Astrocyte of the cerebellum (primary cell): ENCODE measurements at regions not wholly inside any gene's neighbourhood (a gene's known extent, or its start where the extent isn't known, plus 50 kb on each side); places are given as distances from the start of the nearest gene placed in this dataset.

ENCODE experiments used
- DNase-seq: peaks from one replicate; pipeline ENCODE4 v3.0.0-alpha.2; 2011; ENCODE audit warnings: low read depth
- H3K4me3 ChIP-seq: 2 replicates; pipeline ENCODE4 v1.5.1; 2011; ENCODE audit warnings: mild to moderate bottlenecking, low read depth, low read length, moderate library complexity
- CTCF ChIP-seq: IDR thresholded peaks from 2 replicates; pipeline ENCODE4 v1.5.1; 2012; ENCODE audit warnings: low read length, low read depth, moderate library complexity, mild to moderate bottlenecking; ENCODE audit errors: missing control alignments
- in situ Hi-C: cut with HindIII; loops from 2 replicates; pipeline ENCODE4 v1.10.0; 2017; ENCODE audit warnings: low sequenced_read_pairs

GRCh38 chr13:104567114-104567513 is 1500.9 kb upstream of the SLC10A2 start:
- DNase-seq, result no peak
- no peak for TF ChIP-seq CTCF
- in situ Hi-C loops, result no loop called here
- H3K4me3 ChIP-seq, result no peak overlapping the region

GRCh38 chr13:104565888-104566287 is 1499.7 kb upstream of the SLC10A2 start:
- no peak for DNase-seq
- no peak overlapping the region for H3K4me3 ChIP-seq
- in situ Hi-C loops, result no loop called here
- TF ChIP-seq CTCF, result no peak

GRCh38 chr13:104553896-104554295 is 1487.7 kb upstream of the SLC10A2 start:
- H3K4me3 ChIP-seq, result no peak overlapping the region
- in situ Hi-C loops, result no loop called here
- no peak for TF ChIP-seq CTCF
- DNase-seq, result no peak

DNA sequence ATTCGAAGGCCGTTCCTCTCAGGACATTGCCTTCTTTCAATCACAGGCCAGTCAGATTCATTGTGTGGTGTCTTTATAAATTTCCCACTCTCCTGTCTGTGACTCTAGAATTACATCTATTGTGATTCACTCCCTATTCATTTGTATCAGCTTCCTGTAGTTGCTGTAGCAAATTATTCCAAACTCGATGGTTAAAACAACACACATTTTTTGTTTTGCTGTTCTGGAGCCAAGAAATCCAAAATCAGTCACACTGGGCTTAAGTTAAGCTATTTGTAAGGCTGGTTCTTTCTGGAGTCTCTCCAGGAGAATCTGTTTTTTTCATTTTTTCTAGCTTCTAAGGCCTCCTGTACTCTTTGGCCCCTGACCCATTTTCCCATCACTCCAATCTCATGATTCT is 1487.0 kb upstream of the SLC10A2 start:
- TF ChIP-seq CTCF, result no peak
- in situ Hi-C loops, result no loop called here
- no peak overlapping the region for H3K4me3 ChIP-seq
- DNase-seq, result peak; percentile 71

- H3K4me3 ChIP-seq, result no peak overlapping the region
- in situ Hi-C loops, result no loop called here
- TF ChIP-seq CTCF, result no peak
- no peak for DNase-seq
Measured at GRCh38 chr13:104534847-104535246, 1468.6 kb upstream of the SLC10A2 start.

DNA sequence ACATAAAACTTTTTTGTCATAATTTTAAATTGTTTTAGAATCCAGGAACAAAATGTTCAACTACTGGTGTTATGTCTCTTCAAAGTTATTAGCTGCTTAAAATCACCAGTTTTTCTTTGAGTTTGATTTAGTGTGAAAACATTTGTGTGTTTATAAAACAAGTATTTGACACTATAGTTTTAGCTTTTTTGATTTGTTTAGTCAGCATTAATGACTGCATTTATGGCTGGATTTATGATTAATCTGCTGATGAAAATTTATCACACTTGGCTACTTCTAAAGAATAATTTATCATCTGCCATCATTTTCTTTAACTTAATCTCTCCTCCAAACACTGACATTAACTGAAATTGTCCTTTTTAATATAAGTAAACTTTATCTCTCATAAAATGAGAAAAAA is 1465.9 kb upstream of the SLC10A2 start:
- no peak overlapping the region for H3K4me3 ChIP-seq
- DNase-seq, result no peak
- no peak for TF ChIP-seq CTCF
- in situ Hi-C loops, result no loop called here

DNA sequence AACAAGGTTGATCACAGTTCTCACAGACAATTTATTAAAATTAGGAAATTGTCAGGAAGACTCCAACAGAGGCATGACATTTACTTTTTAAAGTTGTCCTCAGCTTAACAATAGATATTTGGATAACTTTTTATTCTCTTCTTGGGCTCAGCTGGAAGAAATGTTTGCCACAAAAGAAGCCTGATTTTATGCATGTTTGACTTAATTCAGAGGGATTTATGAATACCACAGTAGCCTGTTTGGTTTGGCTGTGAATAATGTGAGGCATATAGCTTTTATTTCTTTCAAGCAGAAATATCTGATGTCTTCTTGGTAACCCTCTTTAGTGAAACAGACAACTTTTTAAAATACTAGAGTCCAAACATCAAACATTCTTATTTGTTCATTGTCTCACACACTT is 1464.5 kb upstream of the SLC10A2 start:
- no peak for TF ChIP-seq CTCF
- no peak overlapping the region for H3K4me3 ChIP-seq
- in situ Hi-C loops, result no loop called here

More for the DNA sequence above, 1464.5 kb upstream of the SLC10A2 start:
- DNase-seq, result peak; percentile 65
